Choroid plexus epithelial cell (primary cell): ENCODE measurements at regions not wholly inside any gene's neighbourhood (a gene's known extent, or its start where the extent isn't known, plus 50 kb on each side); places are given as distances from the start of the nearest gene placed in this dataset.

Source experiments
- DNase-seq: peaks from one replicate; pipeline ENCODE4 v3.0.0-alpha.2; 2010; ENCODE audit warnings: low read depth
- H3K4me3 ChIP-seq: 2 replicates; pipeline ENCODE4 v1.5.1; 2011; ENCODE audit warnings: low read depth, mild to moderate bottlenecking, control low read depth, low read length, moderate library complexity
- CTCF ChIP-seq: conservative IDR thresholded peaks from 2 replicates; pipeline ENCODE4 v1.5.1; 2011; ENCODE audit warnings: low read depth, mild to moderate bottlenecking, control low read depth, inconsistent platforms, low read length, moderate library complexity

- no peak overlapping the region for H3K4me3 ChIP-seq
These were observed 51.2 kb upstream of the ADRA1B start for GRCh38 chr5:159864885-159865691.

GRCh38 chr5:159866093-159866492, 50.2 kb upstream of the ADRA1B start:
- no peak overlapping the region for H3K4me3 ChIP-seq
- TF ChIP-seq CTCF, result no peak

More at GRCh38 chr5:159864885-159865691, 51.2 kb upstream of the ADRA1B start:
- DNase-seq, result no peak
- TF ChIP-seq CTCF, result no peak

More at GRCh38 chr5:159866093-159866492, 50.2 kb upstream of the ADRA1B start:
- no peak for DNase-seq
